Lower leg skin (tissue), 4 donors: ENCODE measurements at regions not wholly inside any gene's neighbourhood (a gene's known extent, or its start where the extent isn't known, plus 50 kb on each side); places are given as distances from the start of the nearest gene placed in this dataset.

ENCODE experiments used
- DNase-seq, 2 donors: peaks; one replicate each; pipeline ENCODE4 v3.0.0-alpha.2; 2019; ENCODE audit warnings: low spot score in 2 of 2
- H3K4me3 ChIP-seq: fragments of 200-600 bp; sonication (generic); 2 replicates; pipeline ENCODE4 v1.5.1; 2017; ENCODE audit warnings: mild to moderate bottlenecking, low read depth; ENCODE audit not compliant: poor library complexity, severe bottlenecking
- CTCF ChIP-seq, 3 donors: fragments of 450-650 bp; IDR thresholded peaks; one replicate each; pipeline ENCODE4 v1.5.1; 2016; ENCODE audit warnings: antibody characterized with exemption in 3 of 3, mild to moderate bottlenecking in 3 of 3, moderate library complexity in 2 of 3
- POLR2A ChIP-seq, 2 donors: fragments of 450-650 bp; IDR thresholded peaks; one replicate each; pipeline ENCODE4 v1.6.1; 2016 to 2017; ENCODE audit warnings: antibody characterized with exemption in 2 of 2, mild to moderate bottlenecking in 1 of 2, moderate library complexity in 1 of 2
- WGBS, 2 donors: methylation state at CpG; one replicate each; pipeline ENCODE4 v1.1.5; 2018; 5-methylcytosine and 5-hydroxymethylcytosine counted together
- intact Hi-C: fragments of 100-400 bp; cut with DNase I; formaldehyde crosslinking; loops from one replicate; pipeline ENCODE4 v1.15.0; 2023; ENCODE audit warnings: low total_unique reads

GRCh38 chrX:25597551-25597950, 540.6 kb upstream of the MAGEB18 start:
- no peak for DNase-seq
- H3K4me3 ChIP-seq, result no peak overlapping the region
- 70 to 71% methylated on average over 2 of the region's 2 CpGs for WGBS, 2 donors
- no peak for TF ChIP-seq CTCF (IDR thresholded peaks at IDR 0.05)
- TF ChIP-seq POLR2A (IDR thresholded peaks at IDR 0.05), result no peak
- intact Hi-C loops, result no loop called here

DNA sequence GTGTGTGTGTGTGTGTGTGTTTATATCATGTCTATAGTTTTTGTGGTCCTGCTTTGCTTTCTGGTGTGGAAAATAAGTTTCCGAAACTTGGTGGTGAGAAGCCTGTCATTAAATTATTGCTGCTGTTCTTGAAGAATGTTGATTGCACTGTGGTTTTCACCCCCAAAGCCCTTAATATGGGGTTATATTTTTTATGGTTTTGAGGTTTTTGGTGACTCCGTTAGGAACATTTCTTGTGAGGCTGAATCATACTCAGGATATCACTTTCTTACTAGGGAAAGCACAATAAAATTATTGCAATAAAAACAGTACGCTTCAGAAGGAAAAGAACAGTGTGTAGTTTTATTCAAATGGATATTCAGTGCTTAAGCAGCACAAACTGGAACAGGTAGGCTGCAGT, 539.1 kb upstream of the MAGEB18 start:
- TF ChIP-seq POLR2A (IDR thresholded peaks at IDR 0.05), result no peak
- TF ChIP-seq CTCF (IDR thresholded peaks at IDR 0.05), result no peak
- intact Hi-C loops, result no loop called here
- H3K4me3 ChIP-seq, result no peak overlapping the region
- no peak for DNase-seq
- 52 to 56% methylated on average over 3 of the region's 3 CpGs for WGBS, 2 donors

DNA sequence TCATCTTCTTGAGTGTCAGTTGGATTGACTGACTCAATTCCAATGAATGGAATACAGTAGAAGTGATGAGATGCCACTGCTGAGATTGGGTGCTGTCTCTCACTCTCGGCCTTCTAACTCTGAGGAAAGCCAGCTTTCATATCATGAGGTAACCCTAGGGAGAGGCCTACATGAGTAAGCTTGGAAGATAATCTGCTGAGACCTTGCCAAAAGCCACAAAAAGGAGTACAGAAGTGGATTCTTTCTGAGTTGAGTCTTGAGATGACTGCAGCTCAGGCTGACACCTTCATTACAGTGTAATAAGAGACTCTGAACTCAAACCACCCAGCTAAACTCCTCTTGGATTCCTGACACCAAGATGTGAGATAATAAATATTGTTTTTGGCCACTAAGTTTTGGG, 537.4 kb upstream of the MAGEB18 start:
- intact Hi-C loops, result no loop called here
- H3K4me3 ChIP-seq, result no peak overlapping the region
- no peak for DNase-seq
- TF ChIP-seq CTCF (IDR thresholded peaks at IDR 0.05) (no peak), POLR2A (IDR thresholded peaks at IDR 0.05) (no peak)
- WGBS, 2 donors, result 78 to 81% methylated on average over 1 of the region's 1 CpG

GRCh38 chrX:25601323-25601722, 536.8 kb upstream of the MAGEB18 start:
- H3K4me3 ChIP-seq, result no peak overlapping the region
- 56 to 85% methylated on average over 3 of the region's 3 CpGs for WGBS, 2 donors
- DNase-seq, result no peak
- TF ChIP-seq CTCF (IDR thresholded peaks at IDR 0.05), result no peak
- no peak for TF ChIP-seq POLR2A (IDR thresholded peaks at IDR 0.05)
- intact Hi-C loops, result no loop called here

GRCh38 chrX:25618248-25618647, 519.9 kb upstream of the MAGEB18 start:
- no peak for TF ChIP-seq CTCF (IDR thresholded peaks at IDR 0.05)
- no peak for TF ChIP-seq POLR2A (IDR thresholded peaks at IDR 0.05)
- intact Hi-C loops, result no loop called here

GRCh38 chrX:25640276-25640675, 497.9 kb upstream of the MAGEB18 start:
- DNase-seq, result no peak
- TF ChIP-seq CTCF (IDR thresholded peaks at IDR 0.05), result no peak
- no peak for TF ChIP-seq POLR2A (IDR thresholded peaks at IDR 0.05)
- H3K4me3 ChIP-seq, result no peak overlapping the region
- 0 to 26% methylated on average over 1 of the region's 1 CpG for WGBS, 2 donors
- intact Hi-C loops, result no loop called here

More at GRCh38 chrX:25618248-25618647, 519.9 kb upstream of the MAGEB18 start:
- no peak for DNase-seq
- WGBS, 2 donors, result 60 to 83% methylated on average over 4 of the region's 4 CpGs
- no peak overlapping the region for H3K4me3 ChIP-seq
